SU-DHL-6 (cell line): ENCODE measurements at regions not wholly inside any gene's neighbourhood (a gene's known extent, or its start where the extent isn't known, plus 50 kb on each side); places are given as distances from the start of the nearest gene placed in this dataset.

ENCODE experiments used
- H2AFZ ChIP-seq: fragments of 200-600 bp; sonication (generic); 2 replicates; pipeline ENCODE4 v1.6.1; 2014; ENCODE audit warnings: low read depth, mild to moderate bottlenecking, moderate library complexity, mixed read lengths, antibody characterized with exemption, low read length; ENCODE audit not compliant: severe bottlenecking
- H3F3A ChIP-seq: fragments of 200-600 bp; shearing (Covaris generic); 2 replicates; pipeline ENCODE4 v1.6.0; 2016; ENCODE audit warnings: antibody characterized with exemption, mild to moderate bottlenecking; ENCODE audit not compliant: insufficient read depth
- H3K27ac ChIP-seq: fragments of 200-600 bp; sonication (generic); 2 replicates; pipeline ENCODE4 v1.5.1; 2016; ENCODE audit warnings: low read depth, mild to moderate bottlenecking, low read length, moderate library complexity, mixed read lengths
- H3K27me3 ChIP-seq: fragments of 200-600 bp; sonication (generic), shearing (Covaris generic); 2 replicates; pipeline ENCODE4 v1.6.0; 2014; ENCODE audit warnings: mild to moderate bottlenecking, low read length
- H3K36me3 ChIP-seq: fragments of 200-600 bp; sonication (generic); 2 replicates; pipeline ENCODE4 v1.6.1; 2014; ENCODE audit warnings: mild to moderate bottlenecking, low read length, mixed read lengths
- H3K4me2 ChIP-seq: fragments of 300-600, 200-600 bp; shearing (Covaris generic), sonication (generic); 2 replicates; pipeline ENCODE4 v1.6.0; 2014; ENCODE audit warnings: low read length, low read depth, mild to moderate bottlenecking; ENCODE audit not compliant: poor library complexity, severe bottlenecking
- H3K4me3 ChIP-seq: fragments of 200-600 bp; sonication (generic); 2 replicates; pipeline ENCODE4 v1.5.1; 2014; ENCODE audit warnings: antibody characterized with exemption, low read length, mild to moderate bottlenecking, mixed read lengths; ENCODE audit not compliant: insufficient read depth, poor library complexity, severe bottlenecking
- H3K79me2 ChIP-seq: fragments of 200-600 bp; sonication (generic); 2 replicates; pipeline ENCODE4 v1.6.1; 2014; ENCODE audit warnings: mild to moderate bottlenecking, low read length, moderate library complexity; ENCODE audit not compliant: insufficient read depth
- H3K9ac ChIP-seq: fragments of 200-600 bp; sonication (generic); 2 replicates; pipeline ENCODE4 v1.7.0; 2014; ENCODE audit warnings: mild to moderate bottlenecking, low read length
- H3K9me2 ChIP-seq: fragments of 200-600 bp; sonication (generic); replicated peaks from 2 replicates; pipeline ENCODE4 v1.6.1; 2014; ENCODE audit warnings: low read length; ENCODE audit not compliant: insufficient read depth
- H3K9me3 ChIP-seq: fragments of 200-600 bp; sonication (generic); 2 replicates; pipeline ENCODE4 v1.6.1; 2014; ENCODE audit warnings: low read length, mixed read lengths; ENCODE audit not compliant: insufficient read depth
- H4K20me1 ChIP-seq: fragments of 200-600 bp; sonication (generic); 2 replicates; pipeline ENCODE4 v1.6.1; 2014; ENCODE audit warnings: low read depth, mild to moderate bottlenecking, antibody characterized with exemption, low read length, moderate library complexity, mixed read lengths
- EZH2phosphoT487 ChIP-seq: fragments of 200-600 bp; sonication (generic), shearing (Covaris generic); conservative IDR thresholded peaks from 2 replicates; pipeline ENCODE4 v1.6.1; 2018; ENCODE audit warnings: mild to moderate bottlenecking, antibody characterized with exemption, low read length, moderate library complexity, mixed read lengths
- TF ChIP-seq, protein P1 (sequence below): fragments of 200-600 bp; sonication (generic); IDR thresholded peaks from one replicate; pipeline ENCODE4 v1.5.1; 2017; ENCODE audit warnings: antibody characterized with exemption, mild to moderate bottlenecking, low read length, moderate library complexity; ENCODE audit not compliant: insufficient read depth, poor library complexity, severe bottlenecking

DNA sequence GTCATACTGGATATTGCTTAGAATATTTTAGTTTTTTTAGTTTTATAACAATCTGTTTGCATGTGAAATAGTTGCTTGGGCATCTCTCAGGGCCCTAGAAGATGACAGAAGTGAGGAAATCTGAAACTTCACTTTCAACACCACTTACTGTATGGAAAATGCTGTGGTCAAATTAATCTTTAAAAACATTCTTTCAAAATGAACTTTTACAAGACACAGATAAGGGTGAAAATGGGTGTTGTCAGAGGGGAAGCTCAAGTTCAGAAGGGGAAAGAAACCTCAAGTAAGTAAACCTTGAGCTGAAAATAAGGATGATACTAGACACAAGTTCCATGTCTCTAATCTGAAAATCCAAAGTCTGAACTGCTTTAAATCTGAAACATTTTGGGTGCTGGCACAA lies 1840.1 kb upstream of the RAG2 start:
- Histone ChIP-seq H3K27ac (no peak overlapping the region), H2AFZ (no peak overlapping the region), H3K9me3 (no peaks in the 10 kb centered on the region), H3K9ac (no peak overlapping the region), H3F3A (no peaks in the 10 kb centered on the region), H3K9me2 (no peaks in the 10 kb centered on the region; the same call in 1 of the 2 replicates), H3K36me3 (no peaks in the 10 kb centered on the region), H3K4me3 (no peak overlapping the region), H3K27me3 (no peaks in the 10 kb centered on the region), H4K20me1 (no peaks in the 10 kb centered on the region), H3K4me2 (no peak overlapping the region), H3K79me2 (no peaks in the 10 kb centered on the region)
- no peak for TF ChIP-seq EZH2phosphoT487
- TF ChIP-seq, protein P1, sequence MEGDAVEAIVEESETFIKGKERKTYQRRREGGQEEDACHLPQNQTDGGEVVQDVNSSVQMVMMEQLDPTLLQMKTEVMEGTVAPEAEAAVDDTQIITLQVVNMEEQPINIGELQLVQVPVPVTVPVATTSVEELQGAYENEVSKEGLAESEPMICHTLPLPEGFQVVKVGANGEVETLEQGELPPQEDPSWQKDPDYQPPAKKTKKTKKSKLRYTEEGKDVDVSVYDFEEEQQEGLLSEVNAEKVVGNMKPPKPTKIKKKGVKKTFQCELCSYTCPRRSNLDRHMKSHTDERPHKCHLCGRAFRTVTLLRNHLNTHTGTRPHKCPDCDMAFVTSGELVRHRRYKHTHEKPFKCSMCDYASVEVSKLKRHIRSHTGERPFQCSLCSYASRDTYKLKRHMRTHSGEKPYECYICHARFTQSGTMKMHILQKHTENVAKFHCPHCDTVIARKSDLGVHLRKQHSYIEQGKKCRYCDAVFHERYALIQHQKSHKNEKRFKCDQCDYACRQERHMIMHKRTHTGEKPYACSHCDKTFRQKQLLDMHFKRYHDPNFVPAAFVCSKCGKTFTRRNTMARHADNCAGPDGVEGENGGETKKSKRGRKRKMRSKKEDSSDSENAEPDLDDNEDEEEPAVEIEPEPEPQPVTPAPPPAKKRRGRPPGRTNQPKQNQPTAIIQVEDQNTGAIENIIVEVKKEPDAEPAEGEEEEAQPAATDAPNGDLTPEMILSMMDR, result no peak

DNA sequence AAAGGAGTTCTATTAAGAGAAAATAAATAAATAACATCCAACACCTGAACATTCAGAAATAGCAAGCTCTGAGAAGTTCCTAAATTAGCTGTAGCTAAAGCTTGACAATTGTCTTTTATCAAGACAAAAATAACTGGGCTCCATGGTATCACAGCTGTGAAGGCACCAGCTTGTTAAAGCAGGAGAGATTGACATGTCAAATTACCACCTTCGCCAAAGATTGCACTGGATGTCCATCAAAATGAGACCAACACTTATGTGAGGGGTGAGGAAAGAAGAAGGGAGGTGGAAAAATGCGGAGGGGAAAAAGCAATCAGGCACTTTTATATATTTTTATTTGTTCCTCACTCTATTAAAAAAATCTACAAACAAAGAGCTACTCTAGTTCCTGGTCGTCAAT lies 1827.5 kb upstream of the RAG2 start:
- Histone ChIP-seq H3K27ac (no peak overlapping the region), H3F3A (no peaks in the 10 kb centered on the region), H3K36me3 (no peaks in the 10 kb centered on the region), H3K4me2 (no peak overlapping the region), H3K79me2 (no peaks in the 10 kb centered on the region), H2AFZ (no peak overlapping the region), H3K9me2 (no peaks in the 10 kb centered on the region), H3K9me3 (0 out of 2 replicates have a peak, but pooled peaks cover 3% of the 10 kb centered on the region), H4K20me1 (no peaks in the 10 kb centered on the region), H3K4me3 (no peak overlapping the region), H3K9ac (no peak overlapping the region), H3K27me3 (no peaks in the 10 kb centered on the region)
- no peak for TF ChIP-seq EZH2phosphoT487
- TF ChIP-seq, protein P1, result no peak

DNA sequence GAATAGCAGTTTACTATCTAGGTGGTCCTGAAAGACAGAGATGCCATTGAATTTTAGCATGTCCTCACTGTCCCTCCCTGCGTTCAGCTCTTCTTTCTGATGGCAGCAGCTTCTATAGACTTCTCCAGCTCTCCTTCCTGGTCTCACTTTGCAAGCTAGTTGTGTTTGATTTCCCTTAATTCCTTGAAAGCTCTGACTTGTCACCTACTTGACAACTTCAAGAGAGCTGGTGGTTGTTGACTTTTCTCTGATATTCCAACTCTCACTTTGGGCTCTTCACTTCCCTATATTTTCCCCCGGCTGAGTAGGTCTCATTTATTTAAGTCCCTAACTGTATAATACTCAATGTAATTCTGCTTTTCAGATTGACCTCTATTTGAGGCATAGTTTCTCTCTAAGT lies 1825.0 kb upstream of the RAG2 start:
- no peaks in the 10 kb centered on the region for H3K36me3 ChIP-seq
- H4K20me1 ChIP-seq, result no peaks in the 10 kb centered on the region
- 0 out of 2 replicates have a peak, but pooled peaks cover 3% of the 10 kb centered on the region for H3K9me3 ChIP-seq
- H3K79me2 ChIP-seq, result no peaks in the 10 kb centered on the region
- no peak overlapping the region for H3K9ac ChIP-seq
- H3K4me3 ChIP-seq, result no peak overlapping the region
- H2AFZ ChIP-seq, result no peak overlapping the region
- H3K27me3 ChIP-seq, result no peaks in the 10 kb centered on the region
- H3K27ac ChIP-seq, result no peak overlapping the region
- H3F3A ChIP-seq, result no peaks in the 10 kb centered on the region
- no peak for TF ChIP-seq EZH2phosphoT487
- TF ChIP-seq, protein P1, result no peak
- H3K4me2 ChIP-seq, result no peak overlapping the region
- H3K9me2 ChIP-seq, result no peaks in the 10 kb centered on the region

DNA sequence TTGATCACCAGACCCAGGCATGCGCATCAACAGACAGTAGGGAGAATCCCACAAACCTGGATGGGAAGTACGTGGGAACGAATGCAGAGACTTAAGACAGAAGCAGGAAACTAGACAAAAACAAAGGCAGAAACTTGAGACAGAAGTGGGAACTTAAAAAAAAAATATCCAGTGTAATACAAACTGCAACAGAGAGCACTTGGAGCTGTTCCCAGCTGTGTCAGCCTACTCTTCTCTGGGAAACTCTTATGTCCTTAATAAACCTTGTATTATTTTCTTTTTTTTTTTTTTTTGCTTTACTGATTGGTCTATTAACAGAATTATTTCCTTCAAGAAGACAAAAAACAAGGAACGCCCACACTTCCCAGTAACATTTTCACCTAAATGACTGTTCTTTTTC lies 1818.1 kb upstream of the RAG2 start:
- no peaks in the 10 kb centered on the region for H3F3A ChIP-seq
- H3K79me2 ChIP-seq, result no peaks in the 10 kb centered on the region
- no peaks in the 10 kb centered on the region for H4K20me1 ChIP-seq
- H3K4me3 ChIP-seq, result no peak overlapping the region
- no peaks in the 10 kb centered on the region for H3K27me3 ChIP-seq
- H3K27ac ChIP-seq, result no peak overlapping the region
- H3K9me2 ChIP-seq, result no peaks in the 10 kb centered on the region
- no peak overlapping the region for H3K9ac ChIP-seq
- H3K4me2 ChIP-seq, result no peak overlapping the region
- no peaks in the 10 kb centered on the region for H3K36me3 ChIP-seq
- H3K9me3 ChIP-seq, result no peaks in the 10 kb centered on the region
- TF ChIP-seq, protein P1, result no peak
- no peak overlapping the region for H2AFZ ChIP-seq
